Fibroblast of lung (primary cell): ENCODE measurements at regions not wholly inside any gene's neighbourhood (a gene's known extent, or its start where the extent isn't known, plus 50 kb on each side); places are given as distances from the start of the nearest gene placed in this dataset.

Source experiments
- DNase-seq, 2 donors: peaks; one replicate each; pipeline versions ENCODE4 v3.0.0 to v3.0.0-alpha.2; 2010; ENCODE audit warnings: low read depth in 2 of 2
- H2AFZ ChIP-seq: 2 replicates; pipeline ENCODE4 v1.5.1; 2012; ENCODE audit warnings: low read length, control low read depth, inconsistent platforms
- H3K27ac ChIP-seq: 2 replicates; pipeline ENCODE4 v1.5.1; 2011; ENCODE audit warnings: low read length, control low read depth; ENCODE audit not compliant: insufficient read depth
- H3K27me3 ChIP-seq: 2 replicates; pipeline ENCODE4 v1.5.1; 2011; ENCODE audit warnings: mild to moderate bottlenecking, low read length; ENCODE audit not compliant: control insufficient read depth, insufficient read depth
- H3K36me3 ChIP-seq: 2 replicates; pipeline ENCODE4 v1.5.1; 2011; ENCODE audit warnings: low read length; ENCODE audit not compliant: control insufficient read depth, insufficient read depth
- H3K4me1 ChIP-seq: 2 replicates; pipeline ENCODE4 v1.5.1; 2011; ENCODE audit warnings: low read length; ENCODE audit not compliant: control insufficient read depth, insufficient read depth; ENCODE audit errors: extremely low read depth
- H3K4me2 ChIP-seq: 2 replicates; pipeline ENCODE4 v1.5.1; 2011; ENCODE audit warnings: low read length, control low read depth; ENCODE audit not compliant: insufficient read depth; ENCODE audit errors: extremely low read depth
- H3K4me3 ChIP-seq, 4 experiments: fragments of 200-600 bp in 1 of 4; sonication (generic) in 1 of 4; replicated peaks in 1 of 4; 2 replicates each; pipeline ENCODE4 v1.5.1; 2011 to 2016; ENCODE audit warnings: low read length in 4 of 4, low read depth in 3 of 4, mild to moderate bottlenecking in 3 of 4, control low read depth in 2 of 4, inconsistent platforms in 1 of 4, mixed read lengths in 1 of 4; ENCODE audit not compliant: insufficient read depth in 1 of 4; ENCODE audit errors: control extremely low read depth in 1 of 4
- H3K79me2 ChIP-seq: 2 replicates; pipeline ENCODE4 v1.5.1; 2012; ENCODE audit warnings: mild to moderate bottlenecking, low read length, inconsistent platforms; ENCODE audit not compliant: control insufficient read depth, insufficient read depth
- H3K9ac ChIP-seq: 2 replicates; pipeline ENCODE4 v1.5.1; 2011; ENCODE audit warnings: mild to moderate bottlenecking, low read length, control low read depth; ENCODE audit not compliant: insufficient read depth
- H3K9me3 ChIP-seq: 2 replicates; pipeline ENCODE4 v1.5.1; 2012; ENCODE audit warnings: low read depth, low read length; ENCODE audit not compliant: control insufficient read depth, insufficient read depth
- H4K20me1 ChIP-seq: 2 replicates; pipeline ENCODE4 v1.5.1; 2011; ENCODE audit warnings: low read length; ENCODE audit not compliant: control insufficient read depth, insufficient read depth; ENCODE audit errors: extremely low read depth
- EZH2 ChIP-seq: IDR thresholded peaks from 2 replicates; pipeline ENCODE4 v1.5.1; 2012; ENCODE audit warnings: low read length, control low read depth, mild to moderate bottlenecking; ENCODE audit errors: missing control alignments
- TF ChIP-seq, protein P1 (sequence below), 2 donors: IDR thresholded peaks in 1 of 2; conservative IDR thresholded peaks in 1 of 2; 1 replicate in 1 of 2; 2 replicates in 1 of 2; pipeline ENCODE4 v1.5.1; 2011 to 2012; ENCODE audit warnings: low read length in 2 of 2, control low read depth in 1 of 2, inconsistent platforms in 1 of 2, low read depth in 1 of 2, mild to moderate bottlenecking in 1 of 2

DNA sequence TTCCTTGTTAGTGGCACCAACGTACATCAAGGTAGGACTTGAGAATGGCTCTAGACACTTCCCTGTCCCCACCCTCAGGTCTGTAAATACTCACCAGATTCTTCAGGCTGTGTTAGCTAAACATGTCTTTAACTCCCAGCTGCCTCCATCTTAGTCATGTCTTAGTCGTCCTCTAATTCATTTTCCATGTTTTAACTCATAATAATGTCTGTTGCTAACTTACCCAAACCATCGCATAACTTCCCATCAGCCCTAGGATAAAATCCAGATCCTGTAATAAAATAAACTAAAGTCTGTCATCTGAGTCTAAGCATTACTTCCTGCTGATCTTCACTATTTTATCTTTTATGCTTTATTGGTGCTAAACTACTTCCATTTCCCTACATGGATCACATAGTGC lies 600.0 kb upstream of the CELF2 start:
- Histone ChIP-seq H3K79me2 (no peaks in the 10 kb centered on the region), H2AFZ (no peak overlapping the region), H3K36me3 (no peaks in the 10 kb centered on the region), H3K9ac (no peak overlapping the region), H4K20me1 (no peaks in the 10 kb centered on the region), H3K4me3 (no peak overlapping the region), H3K4me1 (no peaks in the 10 kb centered on the region), H3K4me2 (no peak overlapping the region), H3K9me3 (no peaks in the 10 kb centered on the region), H3K27ac (no peak overlapping the region), H3K27me3 (no peaks in the 10 kb centered on the region)
- DNase-seq: no peak
- TF ChIP-seq, protein P1, sequence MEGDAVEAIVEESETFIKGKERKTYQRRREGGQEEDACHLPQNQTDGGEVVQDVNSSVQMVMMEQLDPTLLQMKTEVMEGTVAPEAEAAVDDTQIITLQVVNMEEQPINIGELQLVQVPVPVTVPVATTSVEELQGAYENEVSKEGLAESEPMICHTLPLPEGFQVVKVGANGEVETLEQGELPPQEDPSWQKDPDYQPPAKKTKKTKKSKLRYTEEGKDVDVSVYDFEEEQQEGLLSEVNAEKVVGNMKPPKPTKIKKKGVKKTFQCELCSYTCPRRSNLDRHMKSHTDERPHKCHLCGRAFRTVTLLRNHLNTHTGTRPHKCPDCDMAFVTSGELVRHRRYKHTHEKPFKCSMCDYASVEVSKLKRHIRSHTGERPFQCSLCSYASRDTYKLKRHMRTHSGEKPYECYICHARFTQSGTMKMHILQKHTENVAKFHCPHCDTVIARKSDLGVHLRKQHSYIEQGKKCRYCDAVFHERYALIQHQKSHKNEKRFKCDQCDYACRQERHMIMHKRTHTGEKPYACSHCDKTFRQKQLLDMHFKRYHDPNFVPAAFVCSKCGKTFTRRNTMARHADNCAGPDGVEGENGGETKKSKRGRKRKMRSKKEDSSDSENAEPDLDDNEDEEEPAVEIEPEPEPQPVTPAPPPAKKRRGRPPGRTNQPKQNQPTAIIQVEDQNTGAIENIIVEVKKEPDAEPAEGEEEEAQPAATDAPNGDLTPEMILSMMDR (conservative IDR thresholded peaks at IDR 0.05 in 1 of 2, IDR thresholded peaks at IDR 0.05 in 1 of 2; ENCODE audit: low read depth in 1 of 2, low read length in 2 of 2): no peak
- no peak for TF ChIP-seq EZH2

DNA sequence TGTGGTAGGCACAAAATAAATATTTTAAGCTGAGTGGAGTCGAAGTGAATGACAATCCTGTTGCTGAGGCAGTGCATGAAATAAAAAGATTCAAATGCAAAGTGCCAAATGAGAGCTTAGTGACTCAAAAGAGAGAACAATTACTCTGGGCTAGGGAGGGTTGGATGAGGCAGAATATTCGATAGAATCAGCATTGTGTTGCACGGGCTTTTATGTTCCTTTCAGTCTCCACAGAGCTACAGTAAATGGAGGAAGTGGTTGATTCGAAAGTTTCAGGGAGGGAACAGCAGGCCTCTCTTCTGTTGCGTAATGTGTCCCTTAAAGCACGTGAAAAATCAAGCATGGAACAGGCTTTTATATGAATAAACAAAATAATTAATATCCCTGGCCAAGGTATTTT lies 599.3 kb upstream of the CELF2 start:
- no peaks in the 10 kb centered on the region for H3K27me3 ChIP-seq
- no peaks in the 10 kb centered on the region for H3K4me1 ChIP-seq
- no peak for DNase-seq
- no peak overlapping the region for H3K27ac ChIP-seq
- no peak overlapping the region for H3K4me3 ChIP-seq
- no peaks in the 10 kb centered on the region for H3K79me2 ChIP-seq
- no peak for TF ChIP-seq EZH2
- TF ChIP-seq, protein P1 (conservative IDR thresholded peaks at IDR 0.05 in 1 of 2, IDR thresholded peaks at IDR 0.05 in 1 of 2; ENCODE audit: low read depth in 1 of 2, low read length in 2 of 2): no peak
- no peaks in the 10 kb centered on the region for H4K20me1 ChIP-seq
- H3K9ac ChIP-seq: no peak overlapping the region
- H3K9me3 ChIP-seq: no peaks in the 10 kb centered on the region
- no peak overlapping the region for H3K4me2 ChIP-seq
- H2AFZ ChIP-seq: no peak overlapping the region
- no peaks in the 10 kb centered on the region for H3K36me3 ChIP-seq

DNA sequence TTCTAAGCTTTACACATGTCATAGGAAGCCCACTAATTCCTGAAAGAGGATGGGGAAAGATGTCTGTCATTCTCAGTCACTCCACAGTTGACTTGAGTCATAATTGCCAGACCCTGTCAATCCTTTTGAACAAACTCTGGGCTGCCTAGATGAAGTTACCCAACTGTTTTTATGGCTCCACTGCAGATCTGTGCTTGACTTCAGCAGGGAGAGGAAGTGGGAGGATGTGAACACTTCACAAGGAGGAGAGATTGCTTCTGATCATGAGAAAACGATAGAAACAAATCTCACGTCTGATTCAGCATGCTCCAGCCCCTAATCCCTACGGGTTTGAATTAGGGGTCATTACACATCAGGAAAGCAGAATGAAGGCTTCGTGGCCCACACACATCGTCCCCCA lies 596.6 kb upstream of the CELF2 start:
- Histone ChIP-seq H3K9ac (no peak overlapping the region), H3K27ac (no peak overlapping the region), H3K79me2 (no peaks in the 10 kb centered on the region), H3K4me1 (no peaks in the 10 kb centered on the region), H3K4me2 (no peak overlapping the region), H3K27me3 (no peaks in the 10 kb centered on the region), H3K36me3 (no peaks in the 10 kb centered on the region), H4K20me1 (no peaks in the 10 kb centered on the region), H3K4me3 (no peak overlapping the region), H2AFZ (no peak overlapping the region), H3K9me3 (no peaks in the 10 kb centered on the region)
- TF ChIP-seq, protein P1 (conservative IDR thresholded peaks at IDR 0.05 in 1 of 2, IDR thresholded peaks at IDR 0.05 in 1 of 2; ENCODE audit: low read depth in 1 of 2, low read length in 2 of 2): no peak
- TF ChIP-seq EZH2: no peak
- DNase-seq: no peak
